ENCODE measurements at regions not wholly inside any gene's neighbourhood (a gene's known extent, or its start where the extent isn't known, plus 50 kb on each side); places are given as distances from the start of the nearest gene placed in this dataset.

DNA sequence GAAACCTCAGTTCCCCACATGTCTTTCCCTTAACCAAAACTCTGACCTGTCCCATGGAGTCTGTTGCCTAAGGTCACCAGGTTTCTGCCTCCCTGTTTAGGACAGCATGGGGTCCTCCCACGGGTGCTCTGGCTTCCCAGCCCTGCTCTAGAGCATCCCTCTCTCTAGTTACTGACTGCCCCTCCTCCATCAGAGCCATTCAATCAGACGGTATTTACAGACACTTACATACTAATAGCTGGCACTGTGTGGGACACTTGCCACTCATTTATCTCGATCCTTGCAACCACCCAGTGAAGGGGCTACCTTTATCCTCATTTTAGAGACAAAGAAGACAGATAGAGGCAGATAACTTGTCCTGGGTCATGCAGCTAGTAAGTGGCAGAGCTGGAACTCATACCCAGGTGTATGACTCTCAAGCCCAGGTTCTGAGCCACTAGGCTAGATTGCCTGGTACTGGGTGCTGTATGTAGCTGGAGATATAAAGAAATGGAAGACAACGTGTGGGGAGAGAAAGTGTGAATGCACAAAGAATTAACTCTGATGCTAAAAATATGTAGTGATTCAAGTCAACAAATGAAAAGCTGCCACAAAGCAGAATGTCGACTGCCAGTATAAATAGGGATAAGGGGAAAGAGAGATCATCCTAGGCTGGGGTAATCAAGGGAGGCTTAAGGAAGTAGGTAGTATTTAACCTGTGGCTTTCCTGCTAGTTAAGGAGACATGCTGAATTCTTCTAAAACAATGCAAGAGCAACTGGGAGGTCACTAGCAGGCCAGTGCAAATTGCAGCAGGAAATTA, 52.5 kb upstream of the PDE8B start:
- no peak for DNase-seq (ENCODE audit: low spot score)

DNA sequence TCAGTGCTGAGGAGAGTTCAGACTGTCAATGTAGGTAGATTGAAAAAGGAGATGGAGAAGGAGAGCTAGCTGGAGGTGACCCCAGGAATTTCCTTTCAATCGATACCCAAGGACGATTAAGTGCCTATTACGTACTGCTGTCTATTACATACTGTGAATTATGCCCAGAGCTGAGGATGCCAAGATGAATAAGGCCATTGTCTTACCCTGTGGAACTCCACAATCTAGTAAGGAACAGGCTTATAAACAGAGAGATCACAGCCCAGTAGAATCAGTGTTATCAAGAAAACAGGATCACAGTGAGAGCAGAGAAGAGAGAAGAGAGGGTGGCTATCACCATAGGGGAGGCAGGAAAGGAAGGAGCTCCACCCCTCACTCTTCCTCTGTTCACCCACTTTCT, 54.1 kb upstream of the PDE8B start:
- DNase-seq (ENCODE audit: low spot score): no peak

DNA sequence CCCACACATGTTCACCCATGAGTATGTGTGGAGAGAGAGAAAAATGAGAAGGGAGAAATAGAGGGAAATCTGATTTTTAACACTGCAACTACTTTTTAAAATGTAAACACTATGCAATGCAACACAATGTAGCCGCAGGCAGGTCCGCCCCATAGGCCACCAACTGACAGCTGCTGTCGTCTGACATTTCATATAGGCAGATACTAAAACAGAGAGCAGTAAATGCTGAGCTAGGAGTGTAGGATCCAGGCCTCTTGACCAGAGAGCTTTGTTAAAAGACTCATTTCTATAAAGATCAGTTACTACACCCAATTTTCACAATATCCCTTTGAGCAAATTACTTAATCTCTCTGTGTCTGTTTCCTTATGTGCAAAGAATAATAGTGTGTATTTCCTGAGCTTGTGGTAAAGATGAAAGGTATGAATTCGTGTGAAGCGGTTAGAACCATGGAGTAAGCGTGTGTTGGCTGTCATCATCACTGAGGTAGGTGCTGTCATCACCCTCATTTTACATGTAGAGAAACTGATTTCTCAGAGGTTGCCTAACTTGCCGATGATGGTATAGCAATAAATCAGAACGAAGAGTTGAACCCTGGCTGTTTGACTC, 55.2 kb upstream of the PDE8B start:
- DNase-seq (ENCODE audit: low spot score): peak; percentile 16

DNA sequence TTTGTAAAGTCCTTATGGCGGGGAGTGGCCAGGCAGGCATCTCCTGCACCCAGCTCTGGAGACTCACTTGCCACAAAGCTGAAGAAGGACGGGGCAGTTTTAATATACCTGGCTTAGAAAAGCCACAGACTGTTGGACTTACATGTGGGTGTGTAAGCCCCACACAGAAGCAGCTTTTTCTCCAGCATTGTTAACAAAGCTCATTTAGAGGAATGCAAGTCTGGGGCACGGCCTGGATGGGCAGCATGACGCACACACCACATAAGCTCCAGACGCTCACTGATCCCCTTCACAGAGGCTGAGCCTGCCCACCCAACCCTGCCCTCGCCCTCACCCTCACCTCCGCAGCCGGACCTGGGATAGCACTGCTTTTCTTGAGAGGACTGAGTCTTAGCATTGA, 58.0 kb upstream of the PDE8B start:
- DNase-seq (ENCODE audit: low spot score): no peak

DNA sequence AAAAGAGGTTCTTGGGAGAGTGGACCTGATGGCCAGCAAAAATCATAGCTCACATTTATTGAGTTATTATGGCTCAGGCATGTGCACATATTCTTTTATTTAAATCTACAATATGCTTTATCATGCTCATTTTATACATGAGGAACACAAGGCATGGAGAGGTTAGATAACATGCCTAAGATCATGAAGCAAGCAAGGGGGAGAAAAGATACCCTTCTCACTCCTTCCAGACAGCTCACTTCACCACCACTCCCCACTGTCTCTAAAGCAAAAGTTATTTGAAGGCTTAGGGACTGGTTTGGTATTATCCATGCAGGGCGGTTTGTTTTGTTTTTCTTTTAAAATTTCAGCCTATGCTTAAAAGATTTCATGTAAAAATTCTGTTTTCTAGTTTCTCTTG, 59.0 kb upstream of the PDE8B start:
- no peak for DNase-seq (ENCODE audit: low spot score)

DNA sequence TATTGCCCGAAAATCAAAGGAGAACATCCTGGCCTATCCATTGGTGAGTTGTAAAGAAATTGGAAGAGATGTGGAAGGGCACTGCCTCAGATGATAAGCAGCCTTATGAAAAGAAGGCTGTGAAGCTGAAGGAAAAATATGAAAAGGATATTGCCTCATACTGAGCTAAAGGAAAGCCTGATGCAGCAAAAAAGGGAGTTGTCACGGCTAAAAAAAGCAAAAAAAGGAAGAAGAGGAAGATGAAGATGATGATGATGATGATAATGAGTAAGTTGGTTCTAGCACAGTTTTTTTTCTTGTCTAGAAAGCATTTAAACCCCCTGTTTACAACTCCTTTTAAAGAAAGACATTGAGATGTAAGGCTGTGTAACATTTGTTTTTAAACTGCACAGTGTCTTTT, 59.8 kb upstream of the ZBED3 start:
- DNase-seq (ENCODE audit: low spot score): no peak

DNA sequence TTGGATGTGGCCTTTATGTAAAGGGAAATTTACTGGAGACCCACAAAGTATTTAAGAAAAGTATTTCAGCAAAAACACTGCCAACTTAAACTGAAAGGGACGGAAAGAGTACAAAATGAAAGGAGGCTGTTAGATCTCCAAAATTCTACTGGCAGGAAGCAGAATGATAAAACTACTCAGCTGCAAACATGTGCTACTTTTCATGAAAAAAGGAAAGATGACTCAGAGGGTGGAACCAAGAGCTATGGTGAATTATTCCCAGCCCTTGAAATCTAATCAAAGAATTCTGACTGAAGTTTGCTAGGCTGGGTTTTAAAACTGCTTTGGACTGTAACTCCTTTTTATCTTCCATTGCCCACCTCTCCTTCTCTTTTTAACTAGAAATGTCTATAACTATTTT, 58.6 kb upstream of the ZBED3 start:
- DNase-seq (ENCODE audit: low spot score): no peak

DNA sequence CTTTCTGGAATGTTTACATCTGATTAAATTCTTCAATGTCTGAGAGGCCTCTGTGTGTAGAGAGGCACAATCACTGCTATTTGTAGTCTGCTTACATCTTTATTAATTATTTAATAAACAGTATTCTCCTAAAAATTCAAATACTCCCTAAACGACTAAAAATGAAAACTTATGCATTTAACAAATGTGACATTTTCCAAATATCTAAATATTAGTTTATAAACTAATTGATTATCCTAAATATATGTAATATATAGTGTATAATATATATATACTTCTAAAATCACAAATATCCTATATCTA, 57.7 kb upstream of the ZBED3 start:
- no peak for DNase-seq (ENCODE audit: low spot score)

DNA sequence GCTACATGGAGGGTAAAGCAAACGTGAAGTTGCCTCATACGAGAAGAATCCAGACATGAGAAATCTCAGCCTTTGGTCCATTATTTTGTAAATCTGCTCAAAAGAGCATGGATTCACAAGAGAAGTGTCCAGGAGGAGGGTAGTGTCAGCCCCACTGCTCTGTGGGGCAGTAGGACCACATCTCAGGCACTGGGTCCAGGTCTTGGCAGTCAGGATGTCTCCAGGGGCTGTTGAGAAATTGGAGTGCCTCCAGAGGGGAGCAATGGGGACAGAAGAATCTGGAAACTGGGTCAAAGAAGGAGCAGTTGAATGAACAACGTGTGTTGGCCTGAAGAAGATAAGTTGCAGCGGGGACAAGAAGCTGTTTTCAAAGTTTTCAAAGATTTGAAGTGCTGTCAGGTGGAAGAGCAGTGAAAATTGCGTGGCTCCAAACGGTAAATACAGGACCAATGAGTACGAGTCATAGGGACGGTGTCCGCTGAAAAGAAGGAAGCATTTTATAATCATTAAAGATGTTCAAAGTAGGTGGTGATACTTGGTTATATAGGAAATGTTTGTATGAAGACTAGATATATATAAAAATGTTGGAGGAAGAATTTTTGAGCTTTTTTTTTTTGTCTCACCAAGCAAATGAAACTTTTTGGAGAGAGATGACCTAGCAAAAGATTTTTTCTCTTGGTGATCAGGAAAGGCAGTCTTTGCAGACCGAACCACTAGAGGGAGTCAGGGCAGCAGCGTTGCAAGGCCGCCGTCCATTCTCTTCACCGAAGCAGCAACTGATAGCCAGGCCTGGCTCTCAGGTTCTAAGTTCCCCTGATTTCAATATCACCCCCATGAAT, 57.1 kb upstream of the ZBED3 start:
- DNase-seq (ENCODE audit: low spot score): peak; percentile 64

DNA sequence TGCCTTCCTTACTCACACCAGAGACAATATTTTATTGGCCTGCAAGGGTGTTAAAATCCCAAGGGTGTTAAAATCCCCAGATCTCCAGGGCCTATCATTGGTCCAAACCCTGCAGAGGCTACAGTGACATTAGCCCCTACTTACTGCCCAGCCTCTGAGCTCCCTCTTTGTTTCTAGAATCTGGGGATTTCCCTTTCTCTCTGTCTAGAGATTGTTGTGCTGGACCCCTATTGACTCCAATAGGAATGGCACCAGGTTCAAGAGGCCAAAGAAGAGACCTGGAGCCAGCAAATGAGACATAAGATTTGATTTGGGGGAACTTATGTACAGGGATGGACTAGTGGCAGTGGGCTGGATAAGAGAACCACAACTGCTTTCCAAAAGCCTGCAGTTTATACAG, 53.3 kb upstream of the ZBED3 start:
- no peak for DNase-seq (ENCODE audit: low spot score)

DNA sequence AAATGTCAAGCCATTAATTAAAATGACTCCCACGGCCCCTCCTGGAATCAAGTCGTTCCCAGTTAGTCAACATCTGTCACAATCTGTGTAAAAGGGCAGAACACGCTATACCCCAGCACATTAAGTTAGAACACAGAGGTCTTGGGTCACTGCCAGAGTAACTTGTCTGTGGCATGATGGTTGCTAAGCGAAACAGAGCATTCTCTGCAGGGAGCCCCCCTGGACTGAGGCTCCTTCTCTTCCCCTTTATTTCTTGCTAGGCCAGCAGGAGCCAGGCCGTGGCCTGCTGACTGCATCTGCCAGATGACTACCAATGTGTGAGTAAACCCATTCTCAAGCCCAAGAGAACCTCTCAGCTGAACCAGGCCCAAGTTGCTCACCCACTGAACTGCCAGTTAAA, 51.9 kb upstream of the ZBED3 start:
- no peak for DNase-seq (ENCODE audit: low spot score)
